ENCODE measurements at regions not wholly inside any gene's neighbourhood (a gene's known extent, or its start where the extent isn't known, plus 50 kb on each side); places are given as distances from the start of the nearest gene placed in this dataset.

DNA sequence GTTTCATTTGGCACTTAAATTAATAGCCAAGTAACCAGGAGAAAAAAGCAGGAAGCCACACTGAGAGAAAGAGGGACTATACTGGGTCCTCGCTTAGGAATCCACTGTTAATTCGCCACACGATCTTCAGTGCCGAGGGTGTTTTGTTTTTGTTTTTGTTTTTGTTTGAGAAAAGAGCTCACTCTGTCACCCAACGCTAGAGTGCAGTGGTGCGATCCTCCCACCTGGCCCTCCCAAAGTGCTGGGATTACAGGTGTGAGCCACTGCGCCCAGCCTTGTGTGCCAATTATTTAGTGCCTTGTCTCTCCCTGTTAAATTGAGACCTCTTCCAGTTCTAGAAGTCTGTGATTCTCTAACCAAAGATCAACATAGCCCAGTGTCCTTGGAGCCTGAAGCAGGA is 53.8 kb upstream of the TPM1 start:
- H3K36me3 ChIP-seq (ENCODE audit: control insufficient read depth, insufficient read depth, low read length), result no peaks in the 10 kb centered on the region

DNA sequence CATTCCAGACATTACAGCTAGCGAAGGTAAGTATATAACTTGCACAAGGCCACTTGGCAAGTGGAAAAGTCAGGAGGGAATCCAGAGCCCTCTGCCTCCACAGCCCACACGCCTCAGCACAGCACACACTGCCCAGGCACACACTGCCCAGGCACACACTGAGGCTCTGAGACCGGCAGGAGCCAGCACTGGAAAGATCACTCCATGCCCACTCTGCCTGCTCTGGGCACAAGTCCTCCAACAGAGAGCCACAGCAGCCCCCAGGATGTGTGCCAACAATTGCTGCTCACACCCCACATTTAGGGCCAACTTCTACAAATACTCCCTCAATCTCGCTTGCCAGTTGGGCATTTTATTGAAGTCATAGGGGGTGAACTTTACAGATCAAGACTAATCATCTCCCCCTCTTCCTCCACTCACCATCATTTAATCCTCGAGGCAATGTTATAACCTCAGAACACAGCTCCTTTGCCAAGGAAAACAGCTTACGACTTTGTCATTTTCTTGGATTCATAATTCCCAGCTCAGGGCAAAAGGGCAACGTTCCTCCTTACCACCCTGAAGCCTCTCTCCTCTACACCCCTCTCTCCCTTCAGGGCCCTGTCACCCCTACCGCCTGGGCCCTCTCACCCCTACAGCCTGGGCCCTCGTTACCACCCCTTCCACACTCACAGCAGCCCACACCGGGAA is 53.0 kb upstream of the TPM1 start:
- Histone ChIP-seq H3K79me2 (no peaks in the 10 kb centered on the region), H3K9me3 (ENCODE audit: control insufficient read depth, low read length) (no peaks in the 10 kb centered on the region), H3K9ac (no peak overlapping the region), H2AFZ (no peak overlapping the region), H3K4me2 (ENCODE audit: low read length) (no peak overlapping the region), H3K4me1 (no peaks in the 10 kb centered on the region), H3K36me3 (ENCODE audit: control insufficient read depth, insufficient read depth, low read length) (no peaks in the 10 kb centered on the region), H3K27me3 (ENCODE audit: control insufficient read depth, insufficient read depth, low read length) (no peaks in the 10 kb centered on the region), H3K4me3 (ENCODE audit: low read depth, low read length) (no peak overlapping the region), H3K27ac (no peak overlapping the region)
- TF ChIP-seq, protein P1, sequence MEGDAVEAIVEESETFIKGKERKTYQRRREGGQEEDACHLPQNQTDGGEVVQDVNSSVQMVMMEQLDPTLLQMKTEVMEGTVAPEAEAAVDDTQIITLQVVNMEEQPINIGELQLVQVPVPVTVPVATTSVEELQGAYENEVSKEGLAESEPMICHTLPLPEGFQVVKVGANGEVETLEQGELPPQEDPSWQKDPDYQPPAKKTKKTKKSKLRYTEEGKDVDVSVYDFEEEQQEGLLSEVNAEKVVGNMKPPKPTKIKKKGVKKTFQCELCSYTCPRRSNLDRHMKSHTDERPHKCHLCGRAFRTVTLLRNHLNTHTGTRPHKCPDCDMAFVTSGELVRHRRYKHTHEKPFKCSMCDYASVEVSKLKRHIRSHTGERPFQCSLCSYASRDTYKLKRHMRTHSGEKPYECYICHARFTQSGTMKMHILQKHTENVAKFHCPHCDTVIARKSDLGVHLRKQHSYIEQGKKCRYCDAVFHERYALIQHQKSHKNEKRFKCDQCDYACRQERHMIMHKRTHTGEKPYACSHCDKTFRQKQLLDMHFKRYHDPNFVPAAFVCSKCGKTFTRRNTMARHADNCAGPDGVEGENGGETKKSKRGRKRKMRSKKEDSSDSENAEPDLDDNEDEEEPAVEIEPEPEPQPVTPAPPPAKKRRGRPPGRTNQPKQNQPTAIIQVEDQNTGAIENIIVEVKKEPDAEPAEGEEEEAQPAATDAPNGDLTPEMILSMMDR (IDR thresholded peaks at IDR 0.05), result no peak

More for the DNA sequence above, 53.8 kb upstream of the TPM1 start:
- TF ChIP-seq, protein P1 (IDR thresholded peaks at IDR 0.05), result no peak
- H3K4me2 ChIP-seq (ENCODE audit: low read length), result no peak overlapping the region
- no peak overlapping the region for H3K4me3 ChIP-seq (ENCODE audit: low read depth, low read length)
- H3K79me2 ChIP-seq, result no peaks in the 10 kb centered on the region
- no peak overlapping the region for H3K9ac ChIP-seq
- H3K4me1 ChIP-seq, result no peaks in the 10 kb centered on the region
- H3K9me3 ChIP-seq (ENCODE audit: control insufficient read depth, low read length), result no peaks in the 10 kb centered on the region
- H3K27me3 ChIP-seq (ENCODE audit: control insufficient read depth, insufficient read depth, low read length), result no peaks in the 10 kb centered on the region
- H2AFZ ChIP-seq, result no peak overlapping the region
- H3K27ac ChIP-seq, result no peak overlapping the region

- no peaks in the 10 kb centered on the region for H3K4me1 ChIP-seq
- H3K4me2 ChIP-seq (ENCODE audit: low read length), result no peak overlapping the region
- no peaks in the 10 kb centered on the region for H3K79me2 ChIP-seq
- no peaks in the 10 kb centered on the region for H3K27me3 ChIP-seq (ENCODE audit: control insufficient read depth, insufficient read depth, low read length)
- no peaks in the 10 kb centered on the region for H3K9me3 ChIP-seq (ENCODE audit: control insufficient read depth, low read length)
- no peak overlapping the region for H3K27ac ChIP-seq
- no peak overlapping the region for H3K9ac ChIP-seq
- TF ChIP-seq, protein P1 (IDR thresholded peaks at IDR 0.05), result no peak
- no peak overlapping the region for H3K4me3 ChIP-seq (ENCODE audit: low read depth, low read length)
- no peak overlapping the region for H2AFZ ChIP-seq
- no peaks in the 10 kb centered on the region for H3K36me3 ChIP-seq (ENCODE audit: control insufficient read depth, insufficient read depth, low read length)
These were observed 50.8 kb upstream of the TPM1 start for GRCh38 chr15:62991698-62992097.

DNA sequence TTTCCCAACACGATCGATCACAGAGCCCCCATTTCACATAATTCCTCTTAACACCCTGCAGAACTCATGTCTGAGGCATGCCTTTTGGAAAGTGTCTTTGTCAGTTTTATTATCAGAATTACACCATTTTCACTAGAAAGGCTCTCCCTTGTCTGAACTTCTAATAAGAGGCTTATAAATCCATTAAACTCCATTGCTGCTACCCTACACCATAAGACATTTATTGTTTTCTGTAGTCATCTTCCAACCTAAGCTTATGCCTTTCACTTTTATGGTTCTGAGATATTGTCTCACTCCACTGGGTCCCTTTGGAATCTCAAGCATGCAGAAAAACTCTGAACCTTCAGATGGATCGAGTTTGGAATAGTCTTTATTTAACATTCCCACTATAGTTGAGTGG is 50.2 kb upstream of the TPM1 start:
- Histone ChIP-seq H3K27ac (no peak overlapping the region), H3K27me3 (ENCODE audit: control insufficient read depth, insufficient read depth, low read length) (no peaks in the 10 kb centered on the region), H3K4me3 (ENCODE audit: low read depth, low read length) (no peak overlapping the region), H3K79me2 (no peaks in the 10 kb centered on the region), H2AFZ (no peak overlapping the region), H3K9ac (no peak overlapping the region), H3K4me2 (ENCODE audit: low read length) (no peak overlapping the region), H3K9me3 (ENCODE audit: control insufficient read depth, low read length) (no peaks in the 10 kb centered on the region), H3K36me3 (ENCODE audit: control insufficient read depth, insufficient read depth, low read length) (no peaks in the 10 kb centered on the region), H3K4me1 (no peaks in the 10 kb centered on the region)
- TF ChIP-seq, protein P1 (IDR thresholded peaks at IDR 0.05), result no peak
